Iris pigment epithelial cell (primary cell): ENCODE measurements at regions not wholly inside any gene's neighbourhood (a gene's known extent, or its start where the extent isn't known, plus 50 kb on each side); places are given as distances from the start of the nearest gene placed in this dataset.
"Not testable (repeated sequence)": the region's sequence is repeated elsewhere in the genome, so short reads cannot be mapped to it uniquely, and the experiment has no call there.

Source experiments
- DNase-seq: peaks from one replicate; pipeline ENCODE4 v3.0.0-alpha.2; 2011; ENCODE audit warnings: low read depth

DNA sequence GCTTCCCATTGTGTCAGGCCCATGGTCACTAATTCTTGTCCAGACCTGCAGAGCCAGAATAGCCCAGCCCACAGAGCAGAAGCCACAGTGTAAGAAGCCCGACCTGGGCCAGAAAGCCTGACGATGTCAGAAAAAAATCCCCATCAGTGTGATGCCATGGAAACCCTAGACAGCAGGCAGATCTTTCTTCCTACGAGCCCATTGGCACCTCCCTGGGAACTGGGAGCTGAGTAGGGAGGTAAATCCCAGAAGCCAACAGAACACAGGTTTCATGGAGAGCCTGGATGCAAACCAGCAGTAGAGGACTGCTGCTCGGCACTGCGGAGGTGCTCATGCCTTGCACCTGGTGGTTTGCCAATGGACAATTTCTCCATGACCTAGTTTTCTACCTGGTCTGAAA, 82.2 kb upstream of the SLC22A16 start:
- no peak for DNase-seq

DNA sequence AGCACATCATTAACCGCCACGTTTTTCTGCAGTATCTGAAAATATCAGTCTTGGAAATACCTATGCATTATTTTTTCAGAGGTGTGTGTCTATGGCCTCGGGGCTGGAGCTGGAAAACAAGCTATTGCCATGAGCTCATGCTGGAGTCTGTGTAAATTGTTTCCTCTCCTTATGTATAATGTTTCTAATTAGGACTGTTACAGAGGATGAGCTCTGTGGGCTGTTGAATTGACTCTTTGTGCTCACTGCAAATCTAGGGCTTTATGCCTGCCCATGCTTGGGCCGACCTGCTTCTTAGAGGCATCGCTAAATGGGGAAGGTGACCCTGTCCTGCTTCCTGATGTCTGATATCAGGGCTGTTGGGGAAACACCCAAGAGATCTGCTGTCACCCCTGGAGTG, 80.8 kb upstream of the SLC22A16 start:
- no peak for DNase-seq

DNA sequence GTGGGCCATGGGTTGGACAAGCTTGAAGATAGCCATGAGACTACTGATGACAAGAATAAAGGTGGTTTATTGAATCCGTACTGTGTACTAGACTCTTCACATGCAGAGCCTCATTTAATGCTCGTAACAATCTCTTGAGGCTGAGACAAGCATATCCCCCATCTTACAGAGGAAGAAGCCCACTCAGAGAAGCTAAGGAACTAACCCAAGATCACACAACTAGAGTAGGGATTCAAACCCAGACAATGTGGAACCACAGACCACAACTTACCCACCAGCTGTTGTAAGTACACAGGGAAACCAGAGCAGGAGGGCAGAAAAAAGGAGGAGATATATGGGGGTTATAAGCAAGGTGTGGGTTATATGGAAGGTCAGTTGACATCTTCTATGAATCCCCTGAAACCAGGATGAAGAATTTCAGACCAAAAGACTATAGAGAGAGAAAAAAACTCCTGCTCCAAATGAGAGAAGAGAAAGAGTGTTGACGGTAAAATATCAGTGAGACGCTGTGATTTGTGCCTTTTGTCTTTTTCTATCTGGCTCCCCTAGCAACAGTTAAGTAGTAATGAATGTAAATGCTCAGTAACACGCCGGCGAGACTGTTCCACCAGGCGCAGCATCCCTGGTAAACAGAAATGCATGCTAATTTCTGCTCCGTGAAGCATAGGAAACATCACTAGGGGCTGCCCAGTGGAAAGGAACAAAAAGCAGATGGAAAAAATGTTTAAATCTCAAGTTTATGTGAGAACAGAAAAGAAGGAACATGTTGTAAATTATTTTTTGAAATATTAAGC, 80.1 kb upstream of the SLC22A16 start:
- DNase-seq: no peak

DNA sequence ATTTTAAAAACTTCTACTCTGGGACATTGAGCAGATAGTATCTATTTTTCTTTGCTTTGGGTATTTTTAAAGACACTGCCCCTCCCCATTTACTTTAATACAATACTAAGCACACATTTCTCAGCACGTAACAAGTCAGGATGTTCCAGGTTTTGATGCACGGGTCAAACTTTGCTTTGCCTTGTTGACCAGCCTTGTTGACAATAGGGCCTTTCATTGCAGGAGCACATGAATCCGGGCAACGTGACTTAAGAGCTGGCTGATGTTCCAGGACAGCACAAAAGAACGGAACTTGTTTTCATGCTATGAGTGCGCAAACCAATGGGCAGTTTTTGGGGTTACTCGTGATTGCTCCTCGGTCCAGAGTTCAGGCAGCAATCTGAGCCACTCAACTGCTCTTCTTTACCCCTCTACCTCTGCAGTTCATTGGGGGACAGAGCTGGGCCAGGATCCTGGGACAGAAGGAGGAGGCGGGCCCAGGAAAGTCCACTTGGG, 78.6 kb upstream of the SLC22A16 start:
- DNase-seq: no peak

DNA sequence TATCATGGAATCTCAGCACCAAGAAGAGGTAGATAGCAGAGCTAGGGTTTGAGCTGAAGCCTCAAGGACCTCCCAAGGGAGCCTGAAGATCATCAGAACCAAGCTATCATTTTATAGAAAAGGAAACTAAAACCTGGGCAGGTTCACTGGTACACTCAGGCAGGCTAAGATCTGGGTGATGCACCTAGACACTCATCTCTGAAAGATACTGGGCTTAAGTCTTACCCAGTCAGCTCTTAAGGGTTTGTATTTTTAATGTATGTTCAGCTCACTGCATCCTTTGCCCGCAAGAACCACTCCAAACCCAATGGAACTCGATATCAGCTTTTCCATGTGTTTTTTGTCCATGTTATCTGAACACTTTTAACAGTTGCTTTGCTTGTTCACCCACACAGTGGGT, 78.0 kb upstream of the SLC22A16 start:
- DNase-seq: no peak

DNA sequence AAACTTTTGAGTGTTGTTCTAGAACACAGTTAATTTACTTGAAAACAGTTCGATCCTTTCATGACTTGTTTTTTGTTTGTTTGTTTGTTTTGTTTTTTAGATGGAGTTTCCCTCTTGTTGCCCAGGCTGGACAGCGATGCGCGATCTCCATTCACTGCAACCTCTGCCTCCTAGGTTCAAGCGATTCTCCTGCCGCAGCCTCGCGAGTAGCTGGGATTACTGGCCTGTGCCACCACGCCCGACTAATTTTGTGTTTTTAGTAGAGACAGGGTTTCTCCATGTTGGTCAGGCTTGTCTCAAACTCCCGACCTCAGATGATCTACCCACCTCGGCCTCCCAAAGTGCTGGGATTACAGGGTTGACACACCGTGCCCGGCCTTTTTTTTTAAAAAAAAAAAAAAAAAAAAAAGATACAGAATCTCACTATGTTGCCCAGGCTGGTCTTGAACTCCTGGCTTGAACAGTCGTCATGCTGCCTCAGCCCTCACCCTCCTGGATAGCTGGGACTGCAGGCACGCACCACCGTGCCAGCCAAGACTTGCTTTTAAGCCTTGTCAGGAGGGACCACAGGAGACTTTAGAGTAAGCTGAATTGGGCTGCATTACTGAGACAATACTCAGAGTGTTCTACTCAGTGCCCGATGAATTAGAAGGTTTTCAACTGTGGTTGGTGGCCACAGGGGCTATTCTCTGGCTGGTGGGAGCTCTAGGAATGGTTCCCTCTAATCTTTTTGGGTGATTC, 76.7 kb upstream of the SLC22A16 start:
- no peak for DNase-seq

DNA sequence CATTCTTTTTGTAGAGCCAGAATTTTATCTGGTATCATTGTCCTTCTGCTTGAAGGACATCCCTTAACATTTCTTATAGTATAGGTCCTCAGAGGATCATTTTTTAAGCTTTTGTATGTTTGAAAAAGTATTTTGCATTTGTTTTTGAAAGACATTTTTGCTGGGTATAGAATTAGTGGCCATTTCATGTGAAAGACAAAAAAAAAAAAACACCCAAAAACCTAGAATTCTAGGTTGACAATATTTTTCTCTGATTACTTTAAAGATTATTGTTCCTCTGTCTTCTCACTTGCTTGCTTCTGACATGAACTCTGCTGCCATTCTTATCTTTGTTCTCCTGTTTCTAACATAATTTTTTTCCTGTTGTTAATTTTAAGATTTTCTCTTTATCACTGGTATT, 75.7 kb upstream of the SLC22A16 start:
- no peak for DNase-seq

DNA sequence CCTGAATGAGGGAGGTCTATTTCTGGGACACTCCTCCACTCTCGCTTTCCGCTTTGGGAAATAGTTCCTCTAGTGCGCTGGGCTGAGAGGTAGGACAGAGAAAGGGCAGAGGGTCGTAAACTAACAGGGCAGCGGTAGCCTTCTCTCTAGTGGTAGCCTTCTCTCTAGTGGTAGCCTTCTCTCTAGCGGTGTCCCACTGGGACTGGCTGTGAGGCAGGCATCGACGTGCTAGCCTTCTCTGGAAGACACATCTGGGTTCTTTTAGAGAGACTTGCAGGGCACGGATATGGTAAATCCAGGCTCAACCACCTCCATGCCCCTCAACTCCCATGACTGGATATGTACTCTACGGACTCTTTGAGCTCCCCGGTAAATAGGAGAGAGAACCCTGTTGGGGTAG, 74.7 kb upstream of the SLC22A16 start:
- no peak for DNase-seq

DNA sequence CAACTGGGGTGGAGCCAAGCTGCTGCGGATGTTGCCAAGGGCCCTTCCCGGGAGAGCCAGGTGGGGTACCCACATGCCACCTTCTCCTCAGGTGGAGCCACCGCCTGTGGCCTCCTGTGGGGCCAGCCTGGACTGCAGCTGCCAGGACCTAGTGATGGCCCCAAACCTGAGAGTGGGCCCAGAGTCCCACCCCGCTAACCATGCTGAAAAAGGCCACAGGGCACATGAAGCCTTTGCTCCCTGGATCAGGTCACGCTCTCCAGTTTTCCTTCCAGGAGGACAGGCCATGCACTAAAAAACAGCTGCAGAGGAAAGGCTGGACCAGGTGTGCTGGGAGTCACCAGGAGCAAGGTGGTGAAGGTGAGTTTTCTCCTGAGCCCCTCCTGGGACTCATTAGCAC, 73.9 kb upstream of the SLC22A16 start:
- no peak for DNase-seq

DNA sequence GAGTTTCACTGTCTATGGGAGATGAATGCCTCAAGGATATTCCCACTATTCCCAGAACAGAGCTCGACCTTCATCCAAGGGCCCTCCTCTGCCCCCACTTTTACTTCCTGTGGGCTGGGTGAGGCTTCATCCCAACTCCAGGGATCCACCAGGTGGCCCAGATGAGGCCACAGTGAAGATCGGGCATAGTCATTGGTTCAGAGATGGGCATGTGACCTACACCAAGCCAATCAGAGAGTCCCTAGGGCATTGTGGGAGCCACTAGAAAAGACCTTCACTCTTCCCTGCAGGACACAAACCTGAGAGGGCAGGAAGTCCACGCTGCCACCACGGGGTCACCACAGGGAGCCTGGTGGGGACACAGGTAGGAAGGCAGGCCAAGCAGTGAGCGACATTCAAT, 72.9 kb upstream of the SLC22A16 start:
- DNase-seq: no peak

DNA sequence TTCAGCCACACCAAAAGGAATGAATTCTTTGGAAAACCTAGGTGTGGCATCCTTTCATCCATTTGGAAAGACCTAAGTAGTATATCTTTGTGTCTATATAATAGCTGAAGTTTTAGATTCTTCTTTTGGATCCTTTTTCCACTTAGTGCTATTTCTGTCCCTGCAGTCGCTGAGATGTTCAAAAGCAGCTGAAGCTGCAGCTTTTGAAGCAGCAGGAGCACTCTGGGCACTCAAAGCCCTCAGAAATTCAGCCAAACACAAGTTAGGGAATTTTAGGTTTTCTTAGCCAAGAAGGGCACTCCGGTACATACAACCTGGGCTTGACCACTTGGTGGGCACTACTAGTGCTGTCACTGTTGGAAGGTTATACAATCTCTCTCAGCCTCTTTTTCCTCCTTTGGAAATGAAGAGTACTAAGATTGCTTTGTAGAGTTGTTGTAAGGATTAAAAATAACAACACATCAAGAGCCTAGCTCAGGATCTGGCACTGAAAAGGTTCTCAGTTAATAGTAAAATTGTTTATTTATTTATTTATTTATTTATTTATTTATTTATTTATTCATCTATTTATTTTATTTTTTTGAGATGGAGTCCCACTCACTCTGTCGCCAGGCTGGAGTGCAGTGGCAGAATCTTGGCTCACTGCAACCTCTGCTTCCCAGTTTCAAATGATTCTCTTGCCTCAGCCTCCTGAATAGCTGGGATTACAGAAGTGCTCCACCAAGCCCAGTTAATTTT, 71.9 kb upstream of the SLC22A16 start:
- no peak for DNase-seq

DNA sequence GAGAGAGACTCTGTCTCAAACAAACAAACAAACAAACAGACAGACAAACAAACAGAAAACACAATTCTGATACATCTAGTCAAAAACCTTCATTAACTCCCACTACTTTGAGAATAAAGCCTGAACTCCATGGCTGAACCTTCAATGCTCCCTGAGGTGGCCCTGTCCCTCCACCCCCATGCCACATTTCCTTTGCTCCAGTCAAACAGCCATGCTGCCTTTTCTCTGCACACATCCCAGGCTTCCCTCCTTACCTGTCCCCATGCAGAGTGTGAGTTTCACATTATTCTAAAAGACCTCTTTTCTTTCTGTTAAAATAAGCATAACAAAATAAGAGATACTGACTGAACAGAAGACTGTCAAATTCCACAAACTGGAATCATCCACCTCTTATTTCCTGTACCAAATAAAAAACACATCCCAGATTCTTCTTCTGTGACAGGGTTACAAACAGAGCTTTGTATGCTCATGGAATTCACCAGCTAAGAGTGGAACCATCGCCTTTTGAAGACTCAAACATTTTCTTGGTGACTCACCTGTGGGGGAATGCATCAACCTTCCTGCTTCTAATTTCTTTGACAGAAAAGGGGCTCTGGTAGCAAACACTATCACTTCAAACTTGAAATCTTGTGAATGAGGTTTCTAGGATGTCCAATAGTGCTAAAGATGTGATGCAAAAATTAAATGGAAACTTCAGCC, 71.0 kb upstream of the SLC22A16 start:
- peak; percentile 52 for DNase-seq

DNA sequence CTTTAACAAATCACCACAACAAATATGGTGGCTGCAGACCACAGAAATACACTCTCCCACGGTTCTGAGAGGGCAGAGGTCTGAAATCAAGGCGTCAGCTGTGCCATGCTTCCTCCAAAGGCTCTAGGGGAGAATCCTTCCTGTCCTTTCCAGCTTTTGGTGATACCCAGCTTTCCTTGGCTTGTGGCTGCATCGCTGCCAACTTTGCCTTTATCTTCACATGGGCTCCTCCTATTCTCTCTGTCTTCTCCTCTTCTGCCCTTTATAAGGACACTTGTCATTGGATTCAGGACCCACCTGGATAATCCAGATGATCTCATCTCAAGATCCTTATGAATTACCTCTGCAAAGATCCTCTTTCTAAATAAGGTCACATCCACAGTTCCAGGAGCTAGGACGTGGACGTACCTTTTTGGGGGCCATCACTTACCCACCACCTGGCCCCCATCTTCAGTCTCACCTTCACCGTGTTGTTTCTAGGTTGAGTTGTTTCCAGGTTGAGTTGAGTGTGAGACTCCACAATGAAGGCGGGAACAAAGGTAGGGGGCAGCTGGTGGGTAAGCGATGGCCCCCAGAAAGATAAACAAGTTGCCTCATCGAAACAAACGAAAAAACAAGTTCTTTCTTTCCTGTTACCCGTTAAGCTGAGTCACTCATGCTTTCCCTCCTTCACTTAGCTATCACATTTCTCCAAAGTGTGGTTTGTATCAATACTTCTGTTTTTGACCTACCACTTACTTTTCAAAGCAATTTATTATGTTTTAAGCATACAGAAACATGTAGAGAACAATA, 68.9 kb upstream of the SLC22A16 start:
- DNase-seq: no peak

DNA sequence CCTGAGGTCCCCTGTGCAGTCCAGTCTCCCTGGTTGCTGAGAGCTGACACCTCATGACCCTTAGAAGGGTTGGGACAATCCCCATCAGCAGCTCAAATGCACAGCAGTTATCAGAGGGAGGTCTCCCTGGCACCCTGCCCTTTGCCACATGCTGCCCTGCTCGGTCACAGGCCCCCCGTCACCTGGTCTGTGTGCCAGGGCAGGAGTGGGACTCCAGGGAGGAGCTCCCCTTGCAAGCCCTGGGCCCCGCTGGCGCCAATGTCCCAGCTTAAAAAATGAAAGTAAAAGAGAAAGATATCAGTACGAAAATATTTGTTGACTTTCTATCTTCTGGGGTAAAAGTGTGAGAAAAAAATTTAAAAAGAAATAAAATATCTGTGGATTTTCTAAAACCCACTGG, 68.1 kb upstream of the SLC22A16 start:
- no peak for DNase-seq

DNA sequence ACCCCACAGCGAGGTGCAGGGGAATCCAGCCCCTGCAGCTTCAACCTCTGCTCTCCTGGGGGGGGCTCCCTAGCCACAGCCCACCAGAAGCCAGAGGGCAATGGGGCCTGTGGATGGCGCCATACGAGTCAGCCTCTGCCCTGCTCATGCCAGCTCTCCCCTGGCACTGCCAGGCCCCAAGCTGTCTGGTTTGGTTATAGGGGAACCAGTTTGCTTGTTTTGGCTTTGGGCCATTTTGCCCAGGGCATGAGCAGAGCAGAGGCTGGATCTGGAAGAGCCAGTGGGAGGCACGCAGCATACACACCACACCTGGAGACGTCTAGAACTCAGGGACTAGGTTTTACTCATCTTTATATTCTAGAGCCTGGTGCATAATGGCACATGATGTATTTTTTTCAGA, 66.7 kb upstream of the SLC22A16 start:
- no peak for DNase-seq

DNA sequence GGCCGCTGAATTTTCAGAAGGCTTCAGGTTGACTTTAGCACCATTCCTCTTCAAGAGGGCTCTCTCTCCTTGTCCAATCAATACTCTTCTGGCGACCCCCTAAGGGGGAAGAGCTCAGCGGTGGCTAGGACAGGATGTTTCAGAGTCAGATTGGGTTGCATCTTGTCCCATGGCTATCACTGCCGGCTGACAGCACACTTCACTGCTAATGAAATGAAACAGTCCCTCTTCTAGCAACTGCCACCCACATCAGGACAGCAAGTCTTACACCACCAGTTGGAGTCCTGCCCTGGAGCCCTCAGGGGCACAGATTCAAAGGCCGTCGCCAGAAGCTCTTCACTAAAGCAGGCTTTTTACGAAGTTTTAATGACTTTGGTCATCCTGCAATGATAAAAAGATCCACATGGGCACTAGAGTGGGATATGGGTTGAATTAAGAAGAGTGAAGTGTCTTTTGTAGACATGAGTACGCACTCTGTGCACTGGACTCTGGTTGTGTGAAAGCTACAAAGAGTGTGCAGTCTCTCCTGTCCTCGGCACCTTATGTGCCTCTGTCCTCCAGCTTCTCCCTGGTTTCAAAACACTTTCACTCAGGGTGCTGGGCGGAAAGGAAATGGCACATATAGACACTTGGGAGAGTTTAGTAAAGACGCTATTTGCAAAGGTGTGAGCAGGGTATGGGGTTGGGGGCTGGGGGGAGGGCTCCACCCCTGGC, 66.1 kb upstream of the SLC22A16 start:
- DNase-seq: no peak

DNA sequence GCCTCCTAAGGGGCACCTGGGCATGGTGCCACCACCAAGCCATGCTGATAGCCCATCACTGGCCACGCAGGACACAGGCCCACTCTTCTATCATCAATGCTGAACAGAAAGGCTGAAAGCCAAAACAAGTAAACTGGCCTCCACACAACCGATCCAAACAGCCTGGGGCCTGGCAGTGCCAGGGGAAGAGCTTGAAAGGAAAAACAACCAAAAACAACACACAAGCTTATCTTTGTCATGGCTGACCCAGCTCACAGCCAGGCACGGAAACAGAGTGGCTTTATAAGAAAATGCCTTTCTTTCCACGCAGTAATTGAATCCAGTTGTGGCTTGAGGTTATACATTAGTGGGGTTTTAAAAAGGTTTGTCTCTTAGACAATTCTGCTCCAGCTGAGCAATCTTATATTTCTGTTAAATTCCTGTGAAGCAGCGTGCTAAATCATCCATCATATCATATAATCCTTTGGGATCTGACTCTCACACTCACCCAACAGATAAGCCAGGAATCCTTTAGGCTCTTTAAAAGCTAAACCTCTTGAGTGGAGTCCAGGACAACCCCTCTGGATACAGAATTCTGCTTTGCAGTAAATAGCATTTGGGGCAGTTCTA, 65.4 kb upstream of the SLC22A16 start:
- DNase-seq: no peak

DNA sequence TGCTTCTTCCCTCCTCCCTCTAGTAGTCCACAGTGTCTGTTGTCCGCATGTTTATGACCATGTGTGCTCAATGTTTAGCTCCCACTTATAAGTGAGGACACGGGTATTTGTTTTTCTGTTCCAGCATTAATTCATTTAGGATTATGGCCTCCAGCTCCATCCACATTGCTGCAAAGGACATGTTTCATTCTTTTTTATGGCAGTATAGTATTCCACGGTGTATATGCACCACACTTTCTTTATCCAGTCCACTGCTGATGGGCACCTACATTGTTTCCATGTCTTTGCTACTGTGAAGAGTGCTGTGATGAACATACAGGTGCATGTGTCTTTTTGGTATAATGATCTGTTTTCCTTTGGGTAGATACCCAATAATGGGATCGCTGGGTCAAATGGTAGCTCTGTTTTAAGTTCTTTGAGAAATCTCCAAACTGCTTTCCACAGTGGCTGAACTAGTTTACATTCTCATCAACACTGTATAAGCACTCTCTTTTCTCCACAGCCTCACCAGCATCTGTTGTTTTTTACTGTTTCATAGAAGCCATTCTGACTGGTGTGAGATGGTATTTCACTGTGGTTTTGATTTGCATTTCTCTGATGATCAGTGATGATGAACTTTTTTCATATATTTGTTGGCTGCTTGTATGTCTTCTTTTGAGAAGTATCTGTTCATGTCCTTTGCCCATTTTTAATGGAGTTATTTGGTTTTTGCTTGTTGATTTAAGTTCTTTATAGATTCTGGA, 63.0 kb upstream of the SLC22A16 start:
- DNase-seq: not testable (repeated sequence)

DNA sequence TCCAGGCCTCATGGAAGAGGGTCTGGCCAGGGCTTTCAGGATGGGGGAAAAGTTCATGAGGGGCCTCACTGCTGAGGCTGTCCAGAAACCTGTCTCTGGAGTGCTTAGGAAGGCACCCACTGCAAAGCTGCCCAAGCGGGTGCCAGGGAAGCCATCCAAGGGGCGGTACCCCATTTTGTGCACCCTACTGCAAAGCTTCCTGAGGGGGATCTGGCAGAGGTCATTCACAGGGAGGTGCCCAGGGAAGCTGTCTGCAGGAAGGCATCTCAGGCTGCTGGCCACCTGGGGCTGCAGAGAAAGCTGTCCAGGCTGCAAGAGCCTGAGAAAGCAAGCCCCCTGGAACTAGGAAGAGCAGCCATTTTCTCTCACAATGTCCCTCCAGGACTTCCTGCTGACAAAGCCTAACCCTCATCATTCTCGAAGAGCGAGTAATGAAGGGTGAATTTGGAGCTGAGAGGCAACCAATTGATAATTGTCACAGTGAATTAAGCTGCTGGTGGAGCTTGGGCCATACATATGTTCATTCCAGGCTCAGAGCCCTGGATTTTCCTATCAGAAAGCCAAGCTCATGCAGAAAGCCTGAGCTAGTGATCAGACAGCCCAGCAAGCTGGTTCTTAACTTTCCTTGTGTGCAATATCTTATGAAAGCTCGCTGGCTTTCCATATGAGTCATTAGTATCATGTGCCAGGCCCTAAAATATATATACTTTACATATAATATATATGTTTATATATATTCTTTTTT, 62.2 kb upstream of the SLC22A16 start:
- no peak for DNase-seq
